K562 (cell line): ENCODE measurements at regions not wholly inside any gene's neighbourhood (a gene's known extent, or its start where the extent isn't known, plus 50 kb on each side); places are given as distances from the start of the nearest gene placed in this dataset.

Experiments
- ATAC-seq: fragments of 200-7000 bp; cut with Tn5 transposase; 3 replicates; pipeline ENCODE4 v1.9.1; 2020; ENCODE audit warnings: moderate library complexity
- BruUV-seq: library from RNA; stranded (reverse); fragments of 400-500 nt; replicated peaks from 2 replicates; lab custom pipeline; 2021; lab: Mats Ljungman, UMichigan
- CTCF ChIA-PET: fragments of 300-600 bp; formaldehyde crosslinking; extraction: SDS; loops from one replicate; lab custom pipeline; 2021; ENCODE audit warnings: low intra/inter-chr PET ratio; lab: Yijun Ruan, JAX
- POLR2A ChIA-PET: fragments of 300-600, 350-650 bp; sonication (Branson Sonifier 250); formaldehyde crosslinking; extraction: SDS; loops from one replicate; lab custom pipeline; 2021; ENCODE audit warnings: antibody characterized with exemption, inconsistent platforms; lab: Yijun Ruan, JAX
- DNase-seq, 4 experiments: peaks; one replicate each; pipeline versions ENCODE4 v3.0.0 to v3.0.0-alpha.2; 2011 to 2018; ENCODE audit warnings: low spot score in 3 of 4, mixed read lengths in 3 of 4; ENCODE audit errors: extremely low read depth in 1 of 4
- FAIRE-seq: peaks from 2 replicates; lab custom pipeline; 2011; peaks lifted over from hg19 to GRCh38; lab: Jason Lieb, UNC
- H2AFZ ChIP-seq: 2 replicates; pipeline ENCODE4 v1.6.0; 2011; ENCODE audit warnings: low read depth, low read length, control low read depth, inconsistent platforms
- H3K27ac ChIP-seq: fragments of 200-600 bp; 3 replicates; pipeline ENCODE4 v1.8.0; 2011; ENCODE audit warnings: low read depth, mild to moderate bottlenecking, control low read depth, inconsistent platforms, low read length, moderate library complexity, mixed read lengths; ENCODE audit errors: extremely low read depth
- H3K27me3 ChIP-seq, 2 experiments: fragments of 300-600 bp in 1 of 2; 2 replicates in 1 of 2; 3 replicates in 1 of 2; pipeline versions ENCODE4 v1.6.0 to v1.8.0; 2011; ENCODE audit warnings: inconsistent platforms in 2 of 2, low read length in 2 of 2, mild to moderate bottlenecking in 1 of 2, mixed read lengths in 1 of 2, moderate library complexity in 1 of 2; ENCODE audit not compliant: control insufficient read depth in 2 of 2, insufficient read depth in 2 of 2
- H3K36me3 ChIP-seq: fragments of 300-600 bp; 3 replicates; pipeline ENCODE4 v1.8.0; 2011; ENCODE audit warnings: mild to moderate bottlenecking, low read length, inconsistent platforms; ENCODE audit not compliant: control insufficient read depth, insufficient read depth
- H3K4me1 ChIP-seq, 2 experiments: fragments of 200-600 bp in 1 of 2; replicated peaks in 1 of 2; 2 replicates in 1 of 2; 3 replicates in 1 of 2; pipeline versions ENCODE4 v1.5.1 to v1.8.0; 2011; ENCODE audit warnings: inconsistent platforms in 2 of 2, low read length in 2 of 2, mild to moderate bottlenecking in 1 of 2, mixed read lengths in 1 of 2, moderate library complexity in 1 of 2; ENCODE audit not compliant: control insufficient read depth in 2 of 2, insufficient read depth in 2 of 2
- H3K4me2 ChIP-seq: 2 replicates; pipeline ENCODE4 v1.6.1; 2011; ENCODE audit warnings: low read length, control low read depth, inconsistent platforms, mixed read lengths; ENCODE audit not compliant: insufficient read depth
- H3K4me3 ChIP-seq: fragments of 200-600 bp; sonication (generic), shearing (Covaris generic); 2 replicates; pipeline ENCODE4 v1.5.1; 2016; ENCODE audit warnings: control low read depth, inconsistent platforms
- H3K79me2 ChIP-seq: fragments of 200-600 bp; 3 replicates; pipeline ENCODE4 v1.8.0; 2011; ENCODE audit warnings: low read length, inconsistent platforms; ENCODE audit not compliant: control insufficient read depth, insufficient read depth
- H3K9ac ChIP-seq, 2 experiments: 2 replicates each; pipeline versions ENCODE4 v1.6.0 to v1.6.1; 2011; ENCODE audit warnings: low read depth in 2 of 2, low read length in 2 of 2, control low read depth in 1 of 2, inconsistent platforms in 1 of 2, mild to moderate bottlenecking in 1 of 2, mixed read lengths in 1 of 2; ENCODE audit not compliant: insufficient read depth in 1 of 2
- H3K9me1 ChIP-seq: one replicate; pipeline ENCODE4 v1.6.0; 2011; ENCODE audit warnings: inconsistent platforms, mild to moderate bottlenecking, low read length, moderate library complexity; ENCODE audit not compliant: control insufficient read depth, insufficient read depth
- H3K9me3 ChIP-seq: replicated peaks from 2 replicates; pipeline ENCODE4 v1.5.1; 2011; ENCODE audit warnings: low read depth, low read length, inconsistent platforms; ENCODE audit not compliant: control insufficient read depth, insufficient read depth
- H4K20me1 ChIP-seq: replicated peaks from 2 replicates; pipeline ENCODE4 v1.6.1; 2011; ENCODE audit warnings: low read length, inconsistent platforms, mixed read lengths; ENCODE audit not compliant: control insufficient read depth, insufficient read depth
- ATF6 ChIP-seq: sonication (generic); formaldehyde crosslinking; IDR thresholded peaks from 2 replicates; pipeline ENCODE4 v1.4.0; 2020; ENCODE audit warnings: mild to moderate bottlenecking, missing genetic modification reagents
- CXXC5 ChIP-seq: fragments of 250-450 bp; sonication (Bioruptor Pico); IDR thresholded peaks from 2 replicates; pipeline ENCODE4 v1.8.0; 2022; ENCODE audit warnings: inconsistent platforms, mild to moderate bottlenecking, moderate library complexity
- FOXA3 ChIP-seq, 2 experiments: fragments of 450-650 bp in 1 of 2; sonication (generic) in 1 of 2; formaldehyde crosslinking; IDR thresholded peaks in 1 of 2; conservative IDR thresholded peaks in 1 of 2; 2 replicates each; pipeline versions ENCODE4 v1.4.0 to v1.8.0; 2020 to 2022; ENCODE audit warnings: mild to moderate bottlenecking in 2 of 2, missing genetic modification reagents in 1 of 2
- GTF3C2 ChIP-seq: IDR thresholded peaks from 3 replicates; pipeline ENCODE4 v1.6.1; 2011; ENCODE audit warnings: borderline replicate concordance, mild to moderate bottlenecking, moderate library complexity; ENCODE audit not compliant: insufficient read length; ENCODE audit errors: extremely low read depth
- KHSRP ChIP-seq: fragments of 450-650 bp; IDR thresholded peaks from 2 replicates; pipeline ENCODE4 v1.6.1; 2017
- MTA3 ChIP-seq: fragments of 450-650 bp; formaldehyde crosslinking; IDR thresholded peaks from 2 replicates; pipeline ENCODE4 v1.6.1; 2017; ENCODE audit warnings: mild to moderate bottlenecking, borderline replicate concordance
- PCBP1 ChIP-seq: fragments of 200-400 bp; formaldehyde crosslinking; IDR thresholded peaks from 2 replicates; pipeline ENCODE4 v1.6.1; 2018; ENCODE audit warnings: mild to moderate bottlenecking, low read depth, low read length; ENCODE audit not compliant: poor library complexity, severe bottlenecking
- SMARCA5 ChIP-seq: fragments of 450-650 bp; IDR thresholded peaks from 2 replicates; pipeline ENCODE4 v1.6.1; 2016
- SP1 ChIP-seq: sonication (generic); formaldehyde crosslinking; IDR thresholded peaks from 2 replicates; pipeline ENCODE4 v1.8.1; 2022; ENCODE audit warnings: mild to moderate bottlenecking, missing genetic modification reagents
- TCFL5 ChIP-seq: fragments of 250-450 bp; sonication (Bioruptor Pico); conservative IDR thresholded peaks from 2 replicates; pipeline ENCODE4 v1.6.1; 2021; ENCODE audit warnings: mild to moderate bottlenecking, moderate library complexity, matching md5 sums
- TEAD2 ChIP-seq: fragments of 450-650 bp; IDR thresholded peaks from 2 replicates; pipeline ENCODE4 v1.6.1; 2016; ENCODE audit warnings: missing genetic modification characterization, control low read depth, missing compliant biosample characterization
- ZBTB43 ChIP-seq: sonication (generic); formaldehyde crosslinking; IDR thresholded peaks from 2 replicates; pipeline ENCODE4 v1.8.0; 2023; ENCODE audit warnings: mild to moderate bottlenecking, missing genetic modification reagents
- ZBTB7A ChIP-seq: IDR thresholded peaks from 2 replicates; pipeline ENCODE4 v1.6.1; 2011; ENCODE audit warnings: low read depth, mild to moderate bottlenecking, low read length, moderate library complexity, borderline replicate concordance; ENCODE audit not compliant: control insufficient read depth
- ZC3H8 ChIP-seq: fragments of 450-650 bp; IDR thresholded peaks from 2 replicates; pipeline ENCODE4 v1.6.1; 2017
- ZNF347 ChIP-seq: fragments of 450-650 bp; formaldehyde crosslinking; IDR thresholded peaks from 2 replicates; pipeline ENCODE4 v1.4.0; 2020; ENCODE audit warnings: low read depth, mild to moderate bottlenecking, moderate library complexity
- ZNF431 ChIP-seq: sonication (generic); formaldehyde crosslinking; IDR thresholded peaks from 2 replicates; pipeline ENCODE4 v1.8.0; 2022; ENCODE audit warnings: mild to moderate bottlenecking, missing genetic modification reagents
- ZSCAN29 ChIP-seq: fragments of 450-650 bp; IDR thresholded peaks from 2 replicates; pipeline ENCODE4 v1.6.1; 2017
- WGBS: fragments of 100-300 bp; shearing (Covaris generic); methylation state at CpG from one replicate; pipeline ENCODE4 v1.1.6; 2016; ENCODE audit warnings: low coverage, mixed read lengths; ENCODE audit not compliant: insufficient coverage; ENCODE audit errors: missing lambda C conversion rate; 5-methylcytosine and 5-hydroxymethylcytosine counted together
- in situ Hi-C: fragments of 300-500 bp; cut with MboI; formaldehyde crosslinking; loops from 4 replicates; pipeline ENCODE4 v1.15.0; 2018; ENCODE audit warnings: inconsistent platforms, mixed read lengths
- intact Hi-C: fragments of 100-400 bp; cut with micrococcal nuclease; formaldehyde crosslinking; loops from 2 replicates; pipeline ENCODE4 v1.14.2; 2022

GRCh38 chr6:148027201-148027600, 315.4 kb upstream of the SASH1 start (continued):
- TF ChIP-seq ZBTB43 (no peak), ZC3H8 (no peak), MTA3 (no peak), TCFL5 (CRISPR knock-in tag) (no peak), ZBTB7A (no peak), FOXA3 (CRISPR knock-in tag; conservative IDR thresholded peaks at IDR 0.05 in 1 of 2, IDR thresholded peaks at IDR 0.05 in 1 of 2) (no peak), ZNF431 (CRISPR knock-in tag) (no peak)

GRCh38 chr6:148035806-148036390, 306.7 kb upstream of the SASH1 start:
- intact Hi-C loops = no loop called here
- WGBS = 6% methylated on average over 7 of the region's 7 CpGs
- BruUV-seq = no TSS peak
- no peaks in the 10 kb centered on the region for H3K4me1 ChIP-seq
- no peak overlapping the region for H3K4me2 ChIP-seq
- peaks cover 5 to 7% of the 10 kb centered on the region in 2 experiments; a peak in 2 of 5 replicates for H3K27me3 ChIP-seq
- no peaks in the 10 kb centered on the region for H3K9me3 ChIP-seq
- ATAC-seq (no peak), FAIRE-seq (no peak)
- TF ChIP-seq SP1 (CRISPR knock-in tag) = no peak
- no peak for TF ChIP-seq KHSRP
- no peak for TF ChIP-seq TEAD2
- TF ChIP-seq SMARCA5 = no peak
- no peak for TF ChIP-seq GTF3C2
- no peak for TF ChIP-seq ZNF347 (CRISPR knock-in tag)
- TF ChIP-seq ZSCAN29 = no peak
- no peak for TF ChIP-seq PCBP1
- no peak for TF ChIP-seq CXXC5 (CRISPR knock-in tag)
- TF ChIP-seq ATF6 (CRISPR knock-in tag) = no peak
- TF ChIP-seq, all 486 proteins: peak for 0
- Histone ChIP-seq H3K79me2 (no peaks in the 10 kb centered on the region), H2AFZ (no peak overlapping the region), H4K20me1 (no peaks in the 10 kb centered on the region), H3K9me1 (no peaks in the 10 kb centered on the region), H3K9ac (no peak overlapping the region), H3K27ac (no peak overlapping the region), H3K36me3 (no peaks in the 10 kb centered on the region), H3K4me3 (no peak overlapping the region)
- no peak for DNase-seq
- in situ Hi-C loops = no loop called here
- ChIA-PET POLR2A (interaction anchor here (0.6 to 0.7 kb wide), 2 partner anchors 8 to 33 kb away, joined by 3 read pairs; no protein-coding TSS in a partner anchor), CTCF (no interaction called here)
